ENCODE measurements at regions not wholly inside any gene's neighbourhood (a gene's known extent, or its start where the extent isn't known, plus 50 kb on each side); places are given as distances from the start of the nearest gene placed in this dataset.

DNA sequence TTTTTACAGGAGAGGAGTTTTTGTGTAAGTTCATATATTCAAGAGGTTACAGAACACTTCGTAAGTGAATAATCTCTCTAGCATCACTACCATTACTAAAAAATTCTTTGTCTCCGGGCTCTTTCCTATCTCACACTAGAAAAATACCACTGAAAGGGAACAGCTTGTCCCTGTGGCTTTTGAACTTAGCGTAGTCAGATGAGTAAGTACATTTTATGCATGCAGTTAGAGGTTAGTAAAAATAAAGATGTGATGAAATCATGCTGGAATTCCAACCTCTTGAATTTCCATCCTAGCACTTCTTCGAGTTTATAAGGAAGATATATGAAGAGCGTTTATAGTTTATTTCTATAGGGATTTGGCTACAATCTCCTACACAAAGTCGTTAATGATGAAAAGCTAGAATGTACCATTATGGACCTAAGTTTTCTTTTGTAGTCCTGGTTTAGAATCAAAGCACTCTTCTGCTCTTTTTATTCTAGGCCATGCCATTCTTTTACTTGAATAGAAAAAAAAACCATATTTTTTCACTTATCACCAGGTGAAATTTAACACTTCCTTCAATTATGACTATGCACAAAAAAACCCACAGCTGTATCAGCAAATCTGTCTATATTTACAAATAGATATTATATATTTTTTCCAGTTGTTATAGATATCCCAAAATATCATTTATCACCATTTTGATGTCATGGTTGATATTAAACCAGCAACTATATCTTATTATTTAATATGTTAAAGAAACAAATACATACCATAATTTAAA, 139.9 kb upstream of the PCDH9 start:
- no peaks in the 10 kb centered on the region for H3K79me2 ChIP-seq (ENCODE audit: control insufficient read depth, insufficient read depth, low read length)
- H3K9me3 ChIP-seq (ENCODE audit: control insufficient read depth, insufficient read depth, low read depth, low read length) = no peaks in the 10 kb centered on the region
- H4K20me1 ChIP-seq (ENCODE audit: control insufficient read depth, extremely low read depth, insufficient read depth, low read length) = no peaks in the 10 kb centered on the region
- no peak overlapping the region for H3K4me2 ChIP-seq (ENCODE audit: extremely low read depth, insufficient read depth, low read length)
- H3K4me3 ChIP-seq (replicated peaks in 1 of 4; ENCODE audit: control extremely low read depth in 1 of 4, insufficient read depth in 1 of 4, low read depth in 3 of 4, low read length in 4 of 4) = no peak overlapping the region
- no peaks in the 10 kb centered on the region for H3K36me3 ChIP-seq (ENCODE audit: control insufficient read depth, insufficient read depth, low read length)
- H3K27me3 ChIP-seq (ENCODE audit: control insufficient read depth, insufficient read depth, low read length) = no peaks in the 10 kb centered on the region
- DNase-seq (ENCODE audit: low read depth in 2 of 2) = peak; percentile 97
- H2AFZ ChIP-seq (ENCODE audit: low read length) = no peak overlapping the region
- TF ChIP-seq EZH2 (IDR thresholded peaks at IDR 0.05; ENCODE audit: low read length, missing control alignments) = no peak
- TF ChIP-seq, protein P1, sequence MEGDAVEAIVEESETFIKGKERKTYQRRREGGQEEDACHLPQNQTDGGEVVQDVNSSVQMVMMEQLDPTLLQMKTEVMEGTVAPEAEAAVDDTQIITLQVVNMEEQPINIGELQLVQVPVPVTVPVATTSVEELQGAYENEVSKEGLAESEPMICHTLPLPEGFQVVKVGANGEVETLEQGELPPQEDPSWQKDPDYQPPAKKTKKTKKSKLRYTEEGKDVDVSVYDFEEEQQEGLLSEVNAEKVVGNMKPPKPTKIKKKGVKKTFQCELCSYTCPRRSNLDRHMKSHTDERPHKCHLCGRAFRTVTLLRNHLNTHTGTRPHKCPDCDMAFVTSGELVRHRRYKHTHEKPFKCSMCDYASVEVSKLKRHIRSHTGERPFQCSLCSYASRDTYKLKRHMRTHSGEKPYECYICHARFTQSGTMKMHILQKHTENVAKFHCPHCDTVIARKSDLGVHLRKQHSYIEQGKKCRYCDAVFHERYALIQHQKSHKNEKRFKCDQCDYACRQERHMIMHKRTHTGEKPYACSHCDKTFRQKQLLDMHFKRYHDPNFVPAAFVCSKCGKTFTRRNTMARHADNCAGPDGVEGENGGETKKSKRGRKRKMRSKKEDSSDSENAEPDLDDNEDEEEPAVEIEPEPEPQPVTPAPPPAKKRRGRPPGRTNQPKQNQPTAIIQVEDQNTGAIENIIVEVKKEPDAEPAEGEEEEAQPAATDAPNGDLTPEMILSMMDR (conservative IDR thresholded peaks at IDR 0.05 in 1 of 2, IDR thresholded peaks at IDR 0.05 in 1 of 2; ENCODE audit: low read depth in 1 of 2, low read length in 2 of 2) = no peak
- H3K27ac ChIP-seq (ENCODE audit: insufficient read depth, low read length) = no peak overlapping the region
- no peaks in the 10 kb centered on the region for H3K4me1 ChIP-seq (ENCODE audit: control insufficient read depth, extremely low read depth, insufficient read depth, low read length)
- no peak overlapping the region for H3K9ac ChIP-seq (ENCODE audit: insufficient read depth, low read length)

DNA sequence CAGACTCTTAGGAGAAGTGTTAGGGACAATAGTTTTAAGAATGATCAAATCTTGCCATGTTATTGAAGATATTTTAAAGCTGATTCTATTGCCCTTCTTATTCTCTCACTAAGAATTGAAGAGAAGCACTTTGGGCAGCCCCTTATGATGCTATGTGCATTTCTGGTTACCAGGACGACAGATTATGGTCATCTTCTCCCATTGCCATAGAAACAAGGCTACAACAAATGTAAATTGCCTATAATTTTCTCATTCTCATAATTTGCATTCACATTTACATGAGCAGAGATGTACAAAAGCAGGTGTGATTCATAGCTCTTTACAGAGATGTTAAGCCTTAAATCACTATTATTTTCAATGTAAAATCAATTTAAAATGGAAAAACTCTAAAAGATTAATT, 137.3 kb upstream of the PCDH9 start:
- Histone ChIP-seq H3K27me3 (ENCODE audit: control insufficient read depth, insufficient read depth, low read length) (no peaks in the 10 kb centered on the region), H2AFZ (ENCODE audit: low read length) (no peak overlapping the region), H3K4me3 (replicated peaks in 1 of 4; ENCODE audit: control extremely low read depth in 1 of 4, insufficient read depth in 1 of 4, low read depth in 3 of 4, low read length in 4 of 4) (no peak overlapping the region), H3K4me1 (ENCODE audit: control insufficient read depth, extremely low read depth, insufficient read depth, low read length) (no peaks in the 10 kb centered on the region), H3K4me2 (ENCODE audit: extremely low read depth, insufficient read depth, low read length) (no peak overlapping the region), H3K79me2 (ENCODE audit: control insufficient read depth, insufficient read depth, low read length) (no peaks in the 10 kb centered on the region), H3K9me3 (ENCODE audit: control insufficient read depth, insufficient read depth, low read depth, low read length) (no peaks in the 10 kb centered on the region), H3K27ac (ENCODE audit: insufficient read depth, low read length) (no peak overlapping the region), H4K20me1 (ENCODE audit: control insufficient read depth, extremely low read depth, insufficient read depth, low read length) (no peaks in the 10 kb centered on the region), H3K9ac (ENCODE audit: insufficient read depth, low read length) (no peak overlapping the region), H3K36me3 (ENCODE audit: control insufficient read depth, insufficient read depth, low read length) (no peaks in the 10 kb centered on the region)
- no peak for TF ChIP-seq EZH2 (IDR thresholded peaks at IDR 0.05; ENCODE audit: low read length, missing control alignments)
- TF ChIP-seq, protein P1 (conservative IDR thresholded peaks at IDR 0.05 in 1 of 2, IDR thresholded peaks at IDR 0.05 in 1 of 2; ENCODE audit: low read depth in 1 of 2, low read length in 2 of 2) = no peak
- DNase-seq (ENCODE audit: low read depth in 2 of 2) = no peak

DNA sequence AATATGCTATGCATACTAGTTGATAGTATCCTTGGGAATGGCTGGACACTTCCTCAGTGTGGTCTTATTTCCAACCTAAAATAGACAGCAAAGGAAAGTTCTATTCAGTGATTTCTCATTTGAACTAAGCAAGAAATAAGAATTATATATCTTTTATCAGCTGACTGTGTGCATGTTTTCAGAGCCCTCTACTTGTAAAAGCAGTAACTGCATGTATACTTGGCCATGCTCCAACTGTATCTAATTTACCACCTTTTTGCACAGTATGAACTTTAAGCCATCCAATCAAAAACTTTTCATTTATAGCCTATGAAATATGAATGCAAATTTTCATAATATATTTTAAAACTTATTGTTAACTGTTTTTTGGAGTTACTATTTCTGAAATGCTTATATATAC, 136.4 kb upstream of the PCDH9 start:
- H3K4me3 ChIP-seq (replicated peaks in 1 of 4; ENCODE audit: control extremely low read depth in 1 of 4, insufficient read depth in 1 of 4, low read depth in 3 of 4, low read length in 4 of 4) = no peak overlapping the region
- no peak for TF ChIP-seq EZH2 (IDR thresholded peaks at IDR 0.05; ENCODE audit: low read length, missing control alignments)
- TF ChIP-seq, protein P1 (conservative IDR thresholded peaks at IDR 0.05 in 1 of 2, IDR thresholded peaks at IDR 0.05 in 1 of 2; ENCODE audit: low read depth in 1 of 2, low read length in 2 of 2) = peak in 1 of 2 donors; percentile 26

More for the DNA sequence above, 136.4 kb upstream of the PCDH9 start:
- Histone ChIP-seq H3K27me3 (ENCODE audit: control insufficient read depth, insufficient read depth, low read length) (no peaks in the 10 kb centered on the region), H4K20me1 (ENCODE audit: control insufficient read depth, extremely low read depth, insufficient read depth, low read length) (no peaks in the 10 kb centered on the region), H3K9me3 (ENCODE audit: control insufficient read depth, insufficient read depth, low read depth, low read length) (no peaks in the 10 kb centered on the region), H3K4me2 (ENCODE audit: extremely low read depth, insufficient read depth, low read length) (no peak overlapping the region), H3K9ac (ENCODE audit: insufficient read depth, low read length) (no peak overlapping the region), H3K36me3 (ENCODE audit: control insufficient read depth, insufficient read depth, low read length) (no peaks in the 10 kb centered on the region), H3K4me1 (ENCODE audit: control insufficient read depth, extremely low read depth, insufficient read depth, low read length) (no peaks in the 10 kb centered on the region), H3K27ac (ENCODE audit: insufficient read depth, low read length) (no peak overlapping the region), H3K79me2 (ENCODE audit: control insufficient read depth, insufficient read depth, low read length) (no peaks in the 10 kb centered on the region), H2AFZ (ENCODE audit: low read length) (no peak overlapping the region)
- peak; percentile 14 to 56 for DNase-seq (ENCODE audit: low read depth in 2 of 2)

Measured in fibroblast of lung (primary cell).